ENCODE measurements at regions not wholly inside any gene's neighbourhood (a gene's known extent, or its start where the extent isn't known, plus 50 kb on each side); places are given as distances from the start of the nearest gene placed in this dataset.

DNA sequence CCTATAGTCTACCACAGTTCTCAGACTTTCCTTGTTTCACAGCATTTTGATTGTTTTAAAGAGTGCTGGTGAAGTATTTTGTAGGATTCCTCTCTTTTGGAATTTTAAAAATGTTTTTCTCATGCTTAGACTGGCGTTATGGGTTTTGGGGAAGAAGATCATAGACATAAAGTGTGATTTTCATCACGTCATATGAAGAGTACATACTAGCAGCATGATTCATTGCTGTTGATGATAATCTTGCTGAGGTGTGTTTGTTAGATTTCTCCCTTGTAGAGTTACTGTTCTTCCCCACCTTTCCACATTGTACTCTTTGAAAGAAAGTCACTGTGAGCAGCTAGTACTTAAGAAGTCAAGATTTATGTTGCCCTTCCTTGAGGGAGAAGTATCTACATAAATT is 396.1 kb upstream of the GNPDA2 start:
- ChIA-PET SMC1A (ENCODE audit: uncharacterized antibody, unreplicated experiment) (interaction anchor here (1.1 kb wide), 1 partner anchor 192 kb away, joined by 3 read pairs; no protein-coding TSS in a partner anchor), CTCF (no interaction called here), POLR2A (no interaction called here), RAD21 (ENCODE audit: unreplicated experiment) (no interaction called here)
- Histone ChIP-seq H3K9ac (ENCODE audit: control insufficient read depth, insufficient read depth, low read length) (no peak overlapping the region), H2AFZ (ENCODE audit: control insufficient read depth, low read depth, low read length) (no peak overlapping the region), H3K36me3 (ENCODE audit: control insufficient read depth in 2 of 2, insufficient read depth in 2 of 2, low read length in 1 of 2) (no peaks in the 10 kb centered on the region), H3K9me3 (replicated peaks; ENCODE audit: control insufficient read depth, insufficient read depth, low read length) (no peaks in the 10 kb centered on the region), H3K27ac (ENCODE audit: control insufficient read depth, insufficient read depth) (no peak overlapping the region), H3K79me2 (ENCODE audit: control insufficient read depth, insufficient read depth, low read length) (no peaks in the 10 kb centered on the region), H3K4me1 (ENCODE audit: control insufficient read depth, insufficient read depth, low read length) (no peaks in the 10 kb centered on the region), H3K27me3 (replicated peaks in 1 of 2; ENCODE audit: control insufficient read depth in 2 of 2, insufficient read depth in 2 of 2, low read length in 1 of 2) (no peaks in the 10 kb centered on the region), H3K4me3 (no peak overlapping the region), H3K4me2 (ENCODE audit: control insufficient read depth, insufficient read depth) (no peak overlapping the region), H4K20me1 (ENCODE audit: control insufficient read depth, insufficient read depth) (no peaks in the 10 kb centered on the region)
- no TSS peak for BruUV-seq (replicated peaks)
- ATAC-seq (no peak), DNase-seq (ENCODE audit: low read depth, low spot score) (no peak), FAIRE-seq (no peak)
- WGBS (ENCODE audit: insufficient coverage, insufficient replicate concordance, low lambda C conversion rate, missing lambda C conversion rate), result 0% methylated on average over 2 of the region's 2 CpGs
- intact Hi-C loops (cut with micrococcal nuclease; ENCODE audit: unreplicated experiment) (no loop called here), in situ Hi-C loops (cut with MboI) (no loop called here)
- TF ChIP-seq JUND (IDR thresholded peaks at IDR 0.05; ENCODE audit: low read depth, low read length) (no peak), FOXK2 (IDR thresholded peaks at IDR 0.05) (no peak), MEF2B (IDR thresholded peaks at IDR 0.05; ENCODE audit: partially characterized antibody, poor library complexity, severe bottlenecking) (no peak), IKZF1 (conservative IDR thresholded peaks at IDR 0.05) (no peak), DPF2 (IDR thresholded peaks at IDR 0.05) (no peak), NR2C1 (IDR thresholded peaks at IDR 0.05) (no peak), NR2C2 (IDR thresholded peaks at IDR 0.05; ENCODE audit: borderline replicate concordance, control insufficient read depth, insufficient read length, low read depth) (no peak), BCL11A (IDR thresholded peaks at IDR 0.05; ENCODE audit: low read depth, low read length) (no peak), STAT1 (conservative IDR thresholded peaks at IDR 0.05) (no peak), TBL1XR1 (IDR thresholded peaks at IDR 0.05; ENCODE audit: low read depth, low read length) (no peak), TCF7 (IDR thresholded peaks at IDR 0.05; ENCODE audit: borderline replicate concordance) (no peak), EGR1 (IDR thresholded peaks at IDR 0.05; ENCODE audit: borderline replicate concordance in 1 of 2, low read depth in 2 of 2, low read length in 2 of 2) (no peak), FOS (IDR thresholded peaks at IDR 0.05; ENCODE audit: borderline replicate concordance, extremely low read depth, insufficient read length) (no peak)
- TF ChIP-seq, protein P1, sequence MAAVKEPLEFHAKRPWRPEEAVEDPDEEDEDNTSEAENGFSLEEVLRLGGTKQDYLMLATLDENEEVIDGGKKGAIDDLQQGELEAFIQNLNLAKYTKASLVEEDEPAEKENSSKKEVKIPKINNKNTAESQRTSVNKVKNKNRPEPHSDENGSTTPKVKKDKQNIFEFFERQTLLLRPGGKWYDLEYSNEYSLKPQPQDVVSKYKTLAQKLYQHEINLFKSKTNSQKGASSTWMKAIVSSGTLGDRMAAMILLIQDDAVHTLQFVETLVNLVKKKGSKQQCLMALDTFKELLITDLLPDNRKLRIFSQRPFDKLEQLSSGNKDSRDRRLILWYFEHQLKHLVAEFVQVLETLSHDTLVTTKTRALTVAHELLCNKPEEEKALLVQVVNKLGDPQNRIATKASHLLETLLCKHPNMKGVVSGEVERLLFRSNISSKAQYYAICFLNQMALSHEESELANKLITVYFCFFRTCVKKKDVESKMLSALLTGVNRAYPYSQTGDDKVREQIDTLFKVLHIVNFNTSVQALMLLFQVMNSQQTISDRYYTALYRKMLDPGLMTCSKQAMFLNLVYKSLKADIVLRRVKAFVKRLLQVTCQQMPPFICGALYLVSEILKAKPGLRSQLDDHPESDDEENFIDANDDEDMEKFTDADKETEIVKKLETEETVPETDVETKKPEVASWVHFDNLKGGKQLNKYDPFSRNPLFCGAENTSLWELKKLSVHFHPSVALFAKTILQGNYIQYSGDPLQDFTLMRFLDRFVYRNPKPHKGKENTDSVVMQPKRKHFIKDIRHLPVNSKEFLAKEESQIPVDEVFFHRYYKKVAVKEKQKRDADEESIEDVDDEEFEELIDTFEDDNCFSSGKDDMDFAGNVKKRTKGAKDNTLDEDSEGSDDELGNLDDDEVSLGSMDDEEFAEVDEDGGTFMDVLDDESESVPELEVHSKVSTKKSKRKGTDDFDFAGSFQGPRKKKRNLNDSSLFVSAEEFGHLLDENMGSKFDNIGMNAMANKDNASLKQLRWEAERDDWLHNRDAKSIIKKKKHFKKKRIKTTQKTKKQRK (IDR thresholded peaks at IDR 0.05; ENCODE audit: low read depth, low read length), result no peak
- TF ChIP-seq, protein P2, sequence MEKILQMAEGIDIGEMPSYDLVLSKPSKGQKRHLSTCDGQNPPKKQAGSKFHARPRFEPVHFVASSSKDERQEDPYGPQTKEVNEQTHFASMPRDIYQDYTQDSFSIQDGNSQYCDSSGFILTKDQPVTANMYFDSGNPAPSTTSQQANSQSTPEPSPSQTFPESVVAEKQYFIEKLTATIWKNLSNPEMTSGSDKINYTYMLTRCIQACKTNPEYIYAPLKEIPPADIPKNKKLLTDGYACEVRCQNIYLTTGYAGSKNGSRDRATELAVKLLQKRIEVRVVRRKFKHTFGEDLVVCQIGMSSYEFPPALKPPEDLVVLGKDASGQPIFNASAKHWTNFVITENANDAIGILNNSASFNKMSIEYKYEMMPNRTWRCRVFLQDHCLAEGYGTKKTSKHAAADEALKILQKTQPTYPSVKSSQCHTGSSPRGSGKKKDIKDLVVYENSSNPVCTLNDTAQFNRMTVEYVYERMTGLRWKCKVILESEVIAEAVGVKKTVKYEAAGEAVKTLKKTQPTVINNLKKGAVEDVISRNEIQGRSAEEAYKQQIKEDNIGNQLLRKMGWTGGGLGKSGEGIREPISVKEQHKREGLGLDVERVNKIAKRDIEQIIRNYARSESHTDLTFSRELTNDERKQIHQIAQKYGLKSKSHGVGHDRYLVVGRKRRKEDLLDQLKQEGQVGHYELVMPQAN (conservative IDR thresholded peaks at IDR 0.05), result no peak
- TF ChIP-seq, protein P3, sequence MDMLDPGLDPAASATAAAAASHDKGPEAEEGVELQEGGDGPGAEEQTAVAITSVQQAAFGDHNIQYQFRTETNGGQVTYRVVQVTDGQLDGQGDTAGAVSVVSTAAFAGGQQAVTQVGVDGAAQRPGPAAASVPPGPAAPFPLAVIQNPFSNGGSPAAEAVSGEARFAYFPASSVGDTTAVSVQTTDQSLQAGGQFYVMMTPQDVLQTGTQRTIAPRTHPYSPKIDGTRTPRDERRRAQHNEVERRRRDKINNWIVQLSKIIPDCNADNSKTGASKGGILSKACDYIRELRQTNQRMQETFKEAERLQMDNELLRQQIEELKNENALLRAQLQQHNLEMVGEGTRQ (IDR thresholded peaks at IDR 0.05; ENCODE audit: borderline replicate concordance, low read depth, low read length), result no peak
- TF ChIP-seq, protein P4, sequence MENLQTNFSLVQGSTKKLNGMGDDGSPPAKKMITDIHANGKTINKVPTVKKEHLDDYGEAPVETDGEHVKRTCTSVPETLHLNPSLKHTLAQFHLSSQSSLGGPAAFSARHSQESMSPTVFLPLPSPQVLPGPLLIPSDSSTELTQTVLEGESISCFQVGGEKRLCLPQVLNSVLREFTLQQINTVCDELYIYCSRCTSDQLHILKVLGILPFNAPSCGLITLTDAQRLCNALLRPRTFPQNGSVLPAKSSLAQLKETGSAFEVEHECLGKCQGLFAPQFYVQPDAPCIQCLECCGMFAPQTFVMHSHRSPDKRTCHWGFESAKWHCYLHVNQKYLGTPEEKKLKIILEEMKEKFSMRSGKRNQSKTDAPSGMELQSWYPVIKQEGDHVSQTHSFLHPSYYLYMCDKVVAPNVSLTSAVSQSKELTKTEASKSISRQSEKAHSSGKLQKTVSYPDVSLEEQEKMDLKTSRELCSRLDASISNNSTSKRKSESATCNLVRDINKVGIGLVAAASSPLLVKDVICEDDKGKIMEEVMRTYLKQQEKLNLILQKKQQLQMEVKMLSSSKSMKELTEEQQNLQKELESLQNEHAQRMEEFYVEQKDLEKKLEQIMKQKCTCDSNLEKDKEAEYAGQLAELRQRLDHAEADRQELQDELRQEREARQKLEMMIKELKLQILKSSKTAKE (IDR thresholded peaks at IDR 0.05; ENCODE audit: low read depth, poor library complexity, severe bottlenecking), result no peak

Data from GM12878 (cell line).